ENCODE measurements at regions not wholly inside any gene's neighbourhood (a gene's known extent, or its start where the extent isn't known, plus 50 kb on each side); places are given as distances from the start of the nearest gene placed in this dataset.
A peak's percentile ranks its signal among the peaks of the same experiment; 100 is the strongest.

DNA sequence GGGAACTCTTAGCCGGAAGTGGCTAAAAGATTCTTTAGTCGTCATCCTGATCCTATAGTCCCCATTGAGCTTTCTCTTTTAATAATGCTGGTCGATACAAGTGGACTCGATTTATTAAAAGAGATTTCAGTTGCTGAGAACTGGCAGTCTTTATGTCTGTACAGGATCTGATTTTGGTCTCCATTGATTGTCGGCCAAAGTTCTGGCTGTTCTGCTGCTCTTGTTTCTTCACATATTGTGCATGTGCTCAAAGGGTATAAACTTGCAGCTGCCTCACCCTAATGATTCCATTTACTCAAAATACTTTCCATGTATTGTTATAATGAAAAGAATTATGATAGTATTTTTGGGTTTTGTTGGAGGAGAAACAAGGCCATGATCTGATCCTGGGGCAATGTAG, 100.7 kb upstream of the CTTNBP2 start:
- Mint-ChIP-seq H3K4me3 (ENCODE audit: unreplicated experiment) (no peak overlapping the region), H3K4me1 (ENCODE audit: insufficient read depth, unreplicated experiment) (no peaks in the 10 kb centered on the region), H3K9me3 (ENCODE audit: unreplicated experiment) (no peaks in the 10 kb centered on the region), H3K27me3 (ENCODE audit: insufficient read depth, unreplicated experiment) (no peaks in the 10 kb centered on the region), H3K36me3 (ENCODE audit: insufficient read depth, unreplicated experiment) (no peaks in the 10 kb centered on the region), H3K27ac (ENCODE audit: low read depth, unreplicated experiment) (no peak overlapping the region)
- CTCF ChIA-PET, result interaction anchor here (0.9 to 1.7 kb wide), 2 partner anchors 20 to 223 kb away, joined by 3 read pairs; no protein-coding TSS in a partner anchor
- no TSS peak for BruUV-seq (replicated peaks)
- DNase-seq (ENCODE audit: unreplicated experiment), result no peak
- intact Hi-C loops (cut with micrococcal nuclease), result no loop called here
- TF ChIP-seq, protein P1, sequence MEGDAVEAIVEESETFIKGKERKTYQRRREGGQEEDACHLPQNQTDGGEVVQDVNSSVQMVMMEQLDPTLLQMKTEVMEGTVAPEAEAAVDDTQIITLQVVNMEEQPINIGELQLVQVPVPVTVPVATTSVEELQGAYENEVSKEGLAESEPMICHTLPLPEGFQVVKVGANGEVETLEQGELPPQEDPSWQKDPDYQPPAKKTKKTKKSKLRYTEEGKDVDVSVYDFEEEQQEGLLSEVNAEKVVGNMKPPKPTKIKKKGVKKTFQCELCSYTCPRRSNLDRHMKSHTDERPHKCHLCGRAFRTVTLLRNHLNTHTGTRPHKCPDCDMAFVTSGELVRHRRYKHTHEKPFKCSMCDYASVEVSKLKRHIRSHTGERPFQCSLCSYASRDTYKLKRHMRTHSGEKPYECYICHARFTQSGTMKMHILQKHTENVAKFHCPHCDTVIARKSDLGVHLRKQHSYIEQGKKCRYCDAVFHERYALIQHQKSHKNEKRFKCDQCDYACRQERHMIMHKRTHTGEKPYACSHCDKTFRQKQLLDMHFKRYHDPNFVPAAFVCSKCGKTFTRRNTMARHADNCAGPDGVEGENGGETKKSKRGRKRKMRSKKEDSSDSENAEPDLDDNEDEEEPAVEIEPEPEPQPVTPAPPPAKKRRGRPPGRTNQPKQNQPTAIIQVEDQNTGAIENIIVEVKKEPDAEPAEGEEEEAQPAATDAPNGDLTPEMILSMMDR (IDR thresholded peaks at IDR 0.05; ENCODE audit: unreplicated experiment), result no peak
- POLR2A ChIA-PET, result no interaction called here

DNA sequence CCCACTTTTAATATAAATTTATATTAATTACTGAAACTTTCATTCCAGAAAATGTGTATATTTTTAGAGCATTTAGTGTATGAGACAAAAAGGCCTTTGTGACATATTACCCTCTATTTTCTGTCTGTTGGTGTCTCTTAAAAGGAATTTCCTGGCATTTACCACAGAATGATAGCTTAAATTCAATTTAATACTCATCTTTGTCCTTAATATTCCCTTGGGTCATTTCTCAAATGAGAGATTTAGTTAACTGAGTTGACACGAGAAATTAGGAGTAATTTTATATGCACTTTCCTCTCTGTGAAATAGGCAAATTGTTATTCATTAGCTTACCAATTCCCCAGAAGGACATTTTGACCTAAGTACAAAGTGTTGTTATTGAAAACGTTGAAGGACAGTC, 101.7 kb upstream of the CTTNBP2 start:
- Mint-ChIP-seq H3K4me3 (ENCODE audit: unreplicated experiment) (no peak overlapping the region), H3K36me3 (ENCODE audit: insufficient read depth, unreplicated experiment) (no peaks in the 10 kb centered on the region), H3K9me3 (ENCODE audit: unreplicated experiment) (no peaks in the 10 kb centered on the region), H3K27ac (ENCODE audit: low read depth, unreplicated experiment) (no peak overlapping the region), H3K27me3 (ENCODE audit: insufficient read depth, unreplicated experiment) (no peaks in the 10 kb centered on the region), H3K4me1 (ENCODE audit: insufficient read depth, unreplicated experiment) (no peaks in the 10 kb centered on the region)
- DNase-seq (ENCODE audit: unreplicated experiment), result no peak
- intact Hi-C loops (cut with micrococcal nuclease), result no loop called here
- TF ChIP-seq, protein P1 (IDR thresholded peaks at IDR 0.05; ENCODE audit: unreplicated experiment), result no peak
- ChIA-PET POLR2A (no interaction called here), CTCF (interaction anchor here (1.7 kb wide), 1 partner anchor 224 kb away, joined by 3 read pairs; no protein-coding TSS in a partner anchor)
- BruUV-seq (replicated peaks), result no TSS peak

DNA sequence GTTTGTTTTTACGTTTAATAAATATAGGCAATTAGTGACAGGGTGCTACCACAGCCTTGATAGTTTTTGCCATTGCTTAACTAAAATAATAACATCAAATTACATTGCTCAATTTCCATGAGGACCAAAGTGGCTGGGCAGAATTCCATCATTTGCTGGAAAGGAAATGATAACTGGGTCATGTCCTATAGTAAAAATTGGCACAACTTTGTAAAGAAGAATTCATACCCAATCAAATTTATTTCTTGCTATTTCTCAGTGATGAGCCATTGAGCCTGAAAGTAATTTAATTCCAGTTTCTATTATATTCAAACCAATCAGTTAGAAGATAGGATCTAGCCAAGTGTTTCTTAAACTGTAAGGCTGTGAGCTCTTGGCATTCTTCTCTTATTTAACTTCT, 102.2 kb upstream of the CTTNBP2 start:
- Mint-ChIP-seq H3K36me3 (ENCODE audit: insufficient read depth, unreplicated experiment) (no peaks in the 10 kb centered on the region), H3K4me1 (ENCODE audit: insufficient read depth, unreplicated experiment) (peaks cover 5% of the 10 kb centered on the region), H3K27me3 (ENCODE audit: insufficient read depth, unreplicated experiment) (no peaks in the 10 kb centered on the region), H3K4me3 (ENCODE audit: unreplicated experiment) (no peak overlapping the region), H3K27ac (ENCODE audit: low read depth, unreplicated experiment) (no peak overlapping the region), H3K9me3 (ENCODE audit: unreplicated experiment) (no peaks in the 10 kb centered on the region)
- CTCF ChIA-PET, result interaction anchor here (0.7 to 2.2 kb wide), 2 partner anchors 17 to 25 kb away, joined by 3 to 8 read pairs; no protein-coding TSS in a partner anchor
- POLR2A ChIA-PET, result no interaction called here
- DNase-seq (ENCODE audit: unreplicated experiment), result peak; percentile 54
- TF ChIP-seq, protein P1 (IDR thresholded peaks at IDR 0.05; ENCODE audit: unreplicated experiment), result no peak
- no TSS peak for BruUV-seq (replicated peaks)
- intact Hi-C loops (cut with micrococcal nuclease), result no loop called here

DNA sequence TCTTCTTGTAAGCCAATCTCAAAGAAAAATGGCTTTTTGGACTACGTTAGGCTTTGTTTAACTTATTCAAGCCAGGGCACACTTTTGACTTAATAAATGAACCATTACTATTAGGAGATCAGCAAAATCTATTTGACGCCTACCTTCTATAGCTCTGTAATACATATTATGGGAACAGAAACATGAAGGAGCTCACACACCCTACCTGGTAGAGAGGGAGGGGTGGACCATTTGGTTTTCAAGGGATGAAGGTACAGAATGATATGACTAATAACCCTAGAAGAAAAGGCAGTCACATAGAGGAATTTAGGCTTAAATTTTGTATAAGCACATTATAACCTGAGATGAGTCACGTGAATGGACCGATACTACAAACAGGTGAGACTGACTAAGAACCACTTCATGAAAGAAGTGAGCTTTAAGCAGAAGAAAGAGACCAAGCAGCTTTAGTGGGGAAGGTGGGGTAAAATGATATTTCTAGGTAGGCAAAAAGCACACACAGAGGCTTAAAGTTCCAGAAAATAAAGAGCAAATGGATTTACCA, 106.8 kb upstream of the CTTNBP2 start:
- Mint-ChIP-seq H3K27me3 (ENCODE audit: insufficient read depth, unreplicated experiment) (no peaks in the 10 kb centered on the region), H3K4me1 (ENCODE audit: insufficient read depth, unreplicated experiment) (peaks cover 5% of the 10 kb centered on the region), H3K36me3 (ENCODE audit: insufficient read depth, unreplicated experiment) (no peaks in the 10 kb centered on the region), H3K4me3 (ENCODE audit: unreplicated experiment) (no peak overlapping the region), H3K9me3 (ENCODE audit: unreplicated experiment) (no peaks in the 10 kb centered on the region), H3K27ac (ENCODE audit: low read depth, unreplicated experiment) (no peak overlapping the region)
- POLR2A ChIA-PET, result interaction anchor here (0.9 kb wide), 1 partner anchor 122 kb away, joined by 3 read pairs; no protein-coding TSS in a partner anchor
- CTCF ChIA-PET, result interaction anchor here (0.5 to 0.6 kb wide), 2 partner anchors 87 to 230 kb away, joined by 3 to 4 read pairs; no protein-coding TSS in a partner anchor
- DNase-seq (ENCODE audit: unreplicated experiment), result no peak
- intact Hi-C loops (cut with micrococcal nuclease), result no loop called here
- no TSS peak for BruUV-seq (replicated peaks)
- TF ChIP-seq, protein P1 (IDR thresholded peaks at IDR 0.05; ENCODE audit: unreplicated experiment), result no peak

All from MCF 10A (cell line).